GM10266 (cell line): ENCODE measurements at regions not wholly inside any gene's neighbourhood (a gene's known extent, or its start where the extent isn't known, plus 50 kb on each side); places are given as distances from the start of the nearest gene placed in this dataset.

ENCODE experiments used
- DNase-seq: peaks from one replicate; pipeline ENCODE4 v3.0.0; 2012; ENCODE audit errors: extremely low spot score
- CTCF ChIP-seq: IDR thresholded peaks from 2 replicates; pipeline ENCODE4 v1.5.1; 2012; ENCODE audit warnings: mild to moderate bottlenecking, low read depth; ENCODE audit not compliant: control insufficient read depth, insufficient read depth; ENCODE audit errors: missing control alignments

GRCh38 chr14:85416771-85417170, 113.2 kb upstream of the FLRT2 start:
- TF ChIP-seq CTCF, result no peak
- DNase-seq, result no peak

DNA sequence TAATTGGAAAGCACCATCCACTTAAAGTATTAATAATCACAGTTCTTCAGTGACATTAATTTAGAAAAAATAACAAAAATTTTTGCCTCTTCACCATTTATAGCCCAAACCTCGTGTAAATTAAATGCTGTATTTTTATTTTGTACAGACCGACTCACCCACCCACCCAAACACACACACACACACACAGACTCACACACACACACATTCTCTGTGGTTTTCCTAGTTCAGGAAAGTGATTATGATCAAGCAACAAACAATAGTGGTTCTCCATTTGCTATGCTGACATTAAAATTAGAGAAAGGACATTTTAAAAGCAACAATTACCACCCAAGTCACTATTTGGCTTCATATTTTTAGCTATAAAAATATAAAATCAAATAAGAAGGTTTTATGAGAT, 112.5 kb upstream of the FLRT2 start:
- no peak for TF ChIP-seq CTCF
- DNase-seq, result no peak

DNA sequence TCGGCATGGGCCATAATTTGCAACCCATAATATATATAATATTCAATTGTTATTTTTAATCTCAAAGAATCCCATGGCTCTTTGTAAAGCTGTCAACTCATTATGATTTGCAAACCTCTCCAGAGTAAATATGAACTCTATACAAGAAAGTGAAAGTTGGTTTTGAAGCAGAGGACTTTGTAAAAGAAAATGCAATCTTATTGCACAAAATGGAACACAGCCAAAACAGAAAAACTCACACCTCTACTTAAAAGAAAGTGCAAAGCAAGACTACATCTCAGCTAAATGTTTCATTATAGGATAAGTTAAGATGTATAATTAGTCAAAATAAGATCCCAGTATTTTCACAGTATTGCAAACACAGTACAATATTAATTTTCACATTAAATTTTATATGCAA, 111.2 kb upstream of the FLRT2 start:
- no peak for TF ChIP-seq CTCF

DNA sequence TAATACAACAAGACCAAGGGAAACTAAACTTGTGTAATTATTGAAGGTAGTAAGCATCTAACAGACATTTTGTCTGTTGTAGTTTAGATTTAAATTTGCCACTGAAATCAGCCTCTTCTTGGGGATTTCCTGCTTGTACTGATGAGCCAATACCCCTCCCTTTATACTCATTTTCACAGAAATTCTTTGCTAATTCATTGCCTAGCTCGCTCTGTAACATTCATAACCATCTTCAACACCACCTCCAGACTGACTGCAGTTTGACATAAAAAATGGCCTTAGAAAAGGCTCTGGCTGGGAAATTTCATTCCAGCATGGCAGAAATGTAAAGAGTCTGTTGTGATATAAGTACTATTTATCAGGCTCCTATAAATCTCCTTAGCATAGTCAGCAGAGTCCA, 109.7 kb upstream of the FLRT2 start:
- DNase-seq, result no peak
- no peak for TF ChIP-seq CTCF

More for the DNA sequence above, 111.2 kb upstream of the FLRT2 start:
- no peak for DNase-seq

- no peak for TF ChIP-seq CTCF
- DNase-seq, result no peak
Observed at GRCh38 chr14:85420707-85421106, 109.2 kb upstream of the FLRT2 start.

DNA sequence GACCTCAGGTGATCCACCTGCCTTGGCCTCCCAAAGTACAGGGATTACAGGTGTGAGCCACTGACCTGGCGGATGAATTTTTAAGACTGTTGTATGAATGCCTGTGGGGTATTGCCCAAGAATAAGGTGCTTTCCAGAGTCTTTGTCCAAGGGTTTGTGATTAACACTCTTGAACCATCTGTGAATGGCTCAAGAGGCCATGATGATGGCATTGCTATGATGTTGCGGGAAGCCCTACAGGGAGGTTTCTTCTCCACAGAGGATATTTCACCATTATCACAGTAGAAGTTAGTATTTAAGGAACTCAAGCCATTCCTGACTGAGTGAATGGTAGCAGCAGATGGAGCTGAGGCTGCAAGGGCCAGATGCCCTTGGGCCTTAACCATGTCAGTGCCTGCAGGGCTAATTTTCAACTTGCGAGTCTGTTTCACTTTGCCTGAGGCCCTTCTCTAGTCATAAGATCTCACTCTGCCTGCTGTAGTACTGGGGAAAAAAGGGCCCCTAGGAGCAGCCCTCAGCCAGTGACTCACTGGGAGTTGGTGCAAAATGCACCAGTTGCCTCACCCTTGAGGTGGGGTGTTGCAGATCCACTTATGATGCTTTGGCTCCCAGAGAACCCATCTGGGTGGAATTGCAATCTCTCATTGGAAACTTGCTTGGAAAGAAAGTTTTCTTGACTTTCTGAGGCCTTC, 108.6 kb upstream of the FLRT2 start:
- no peak for TF ChIP-seq CTCF
- DNase-seq, result no peak

GRCh38 chr14:85423889-85424288, 106.1 kb upstream of the FLRT2 start:
- no peak for TF ChIP-seq CTCF
- no peak for DNase-seq
